ENCODE measurements at regions not wholly inside any gene's neighbourhood (a gene's known extent, or its start where the extent isn't known, plus 50 kb on each side); places are given as distances from the start of the nearest gene placed in this dataset.
"Not testable (repeated sequence)": the region's sequence is repeated elsewhere in the genome, so short reads cannot be mapped to it uniquely, and the experiment has no call there.

- no peak for DNase-seq
Observed at GRCh38 chr6:22349051-22349450, 52.2 kb upstream of the PRL start.

- DNase-seq, result no peak
Observed at GRCh38 chr6:22349528-22349927, 52.7 kb upstream of the PRL start.

DNA sequence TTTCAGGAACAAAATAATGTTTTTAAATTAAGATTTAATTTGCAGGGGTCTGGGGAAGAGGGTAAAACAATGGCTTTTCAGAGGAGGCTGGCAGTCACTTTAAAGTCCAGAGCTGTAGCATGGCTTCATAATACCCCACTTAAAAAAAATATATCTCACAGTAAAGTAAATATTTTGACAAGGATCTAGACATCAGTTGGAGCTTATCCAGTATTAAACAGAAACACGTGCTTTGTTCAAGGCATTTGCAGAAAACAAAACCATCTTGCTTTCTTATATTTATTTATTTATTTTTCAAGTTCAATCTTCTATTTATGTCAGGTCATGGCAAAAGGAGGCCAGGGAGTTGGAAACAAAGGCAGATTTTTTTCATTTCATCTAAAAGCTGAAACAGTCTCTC is 53.3 kb upstream of the PRL start:
- no peak for DNase-seq

GRCh38 chr6:22353101-22353500 is 56.3 kb upstream of the PRL start:
- no peak for DNase-seq

- no peak for DNase-seq
Observed at GRCh38 chr6:22356362-22356940, 59.6 kb upstream of the PRL start.

DNA sequence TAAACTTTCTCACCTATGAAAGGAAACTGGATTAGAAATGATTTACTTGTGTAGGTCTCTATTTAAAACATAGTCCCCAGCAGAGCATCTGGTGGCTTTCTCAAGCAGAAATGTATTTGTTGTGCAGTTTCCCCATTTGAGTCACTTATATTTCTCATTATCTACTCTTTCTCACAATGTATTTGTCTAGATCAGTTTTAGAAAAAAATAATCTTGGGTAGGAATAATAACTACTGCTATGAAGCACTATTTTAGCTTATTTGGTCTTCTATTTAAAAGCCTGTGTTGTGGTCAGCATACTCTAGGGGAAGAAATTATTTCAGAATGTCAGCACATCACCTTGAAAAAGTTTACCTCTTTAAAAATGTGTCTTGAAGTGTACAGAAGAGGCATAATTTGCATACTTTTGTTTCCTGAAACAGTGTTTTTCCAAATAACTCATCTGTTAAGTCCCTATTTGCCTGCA is 60.9 kb upstream of the PRL start:
- DNase-seq, result no peak

GRCh38 chr6:22361576-22361975 is 64.7 kb upstream of the PRL start:
- no peak for DNase-seq

DNA sequence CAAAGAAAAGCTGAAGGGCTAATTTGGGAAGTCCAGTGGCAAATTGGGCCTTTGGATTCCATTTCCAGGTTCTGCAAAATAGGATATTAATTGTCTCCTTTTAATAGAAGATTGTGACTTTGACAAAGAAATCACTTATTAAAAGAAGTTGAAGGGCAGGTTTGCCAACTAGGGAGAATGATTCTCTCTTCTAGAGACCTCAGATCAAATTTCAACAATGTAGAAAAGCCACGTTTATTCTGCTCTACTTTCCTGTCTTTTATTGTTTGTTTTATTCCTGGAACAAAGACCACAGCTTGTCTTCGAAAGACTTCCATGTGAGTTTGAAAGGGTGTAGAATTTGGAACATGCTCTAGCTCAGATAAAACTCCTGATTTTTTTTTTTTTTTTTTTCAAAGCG is 65.5 kb upstream of the PRL start:
- no peak for DNase-seq

GRCh38 chr6:22363166-22363713 is 66.4 kb upstream of the PRL start:
- DNase-seq, result no peak

DNA sequence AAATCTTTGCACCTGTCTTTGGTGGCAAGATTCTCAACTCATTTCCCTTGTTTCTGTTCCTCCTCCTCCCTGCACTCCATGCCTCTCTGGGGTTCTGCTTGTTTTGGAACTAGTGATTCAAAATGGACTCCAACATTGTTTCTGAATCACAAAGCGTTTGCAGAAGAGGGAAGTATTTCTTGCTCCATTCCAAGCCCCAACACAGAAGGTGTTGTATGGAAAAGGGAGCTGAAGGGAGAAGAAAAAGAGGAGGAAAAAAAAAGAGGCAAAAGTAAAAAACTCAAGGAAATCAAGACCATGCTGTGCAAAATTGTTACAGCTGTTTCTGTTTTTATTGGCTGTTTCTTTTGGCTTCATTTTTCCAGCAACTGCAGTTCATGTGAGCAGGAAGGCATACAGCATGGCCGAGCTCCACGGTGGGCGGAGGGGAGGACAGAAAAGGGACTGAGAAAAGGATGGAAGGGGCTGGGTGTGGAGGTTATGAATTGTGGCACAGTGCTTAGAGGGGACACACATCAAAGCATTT is 66.9 kb upstream of the PRL start:
- peak; percentile 56 for DNase-seq

- no peak for DNase-seq
Observed at GRCh38 chr6:22364306-22364705, 67.5 kb upstream of the PRL start.

DNA sequence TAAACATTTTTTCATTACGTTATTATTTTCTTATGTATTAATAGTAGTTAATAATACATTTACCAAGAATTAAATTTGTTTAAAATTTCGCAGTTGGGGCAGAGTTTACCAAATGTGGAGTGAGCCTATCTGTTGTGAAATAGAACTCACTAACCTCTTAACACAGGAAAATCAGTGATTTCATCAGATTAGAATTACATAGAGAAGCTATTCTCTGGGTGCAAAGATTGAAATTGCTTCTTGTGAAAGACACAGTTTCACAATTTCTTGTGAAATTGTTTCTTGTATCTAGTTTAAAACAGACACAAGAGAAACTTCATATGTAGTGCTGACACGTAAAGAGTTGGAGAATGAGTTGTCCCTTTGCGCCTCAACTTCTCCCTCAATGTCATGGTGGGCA is 69.4 kb upstream of the PRL start:
- no peak for DNase-seq

DNA sequence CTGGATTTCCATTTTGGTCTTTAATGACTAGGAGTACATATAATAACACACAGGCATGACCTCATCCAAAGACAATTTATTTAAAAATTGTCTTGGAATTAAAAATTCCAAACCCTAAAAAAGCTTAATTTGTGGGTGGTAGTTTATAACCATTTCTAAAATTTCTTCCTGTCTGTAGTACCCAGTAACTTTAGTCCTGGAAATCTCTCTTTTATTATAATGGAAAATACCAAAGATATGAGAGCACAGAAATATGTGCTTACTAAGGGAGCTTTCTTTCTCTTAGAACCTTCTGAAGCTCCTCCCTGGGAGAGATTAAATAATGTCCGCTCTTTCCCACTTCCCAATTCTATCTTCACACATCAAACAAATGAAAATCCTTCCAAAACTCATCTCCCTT is 70.5 kb upstream of the PRL start:
- DNase-seq, result no peak

DNA sequence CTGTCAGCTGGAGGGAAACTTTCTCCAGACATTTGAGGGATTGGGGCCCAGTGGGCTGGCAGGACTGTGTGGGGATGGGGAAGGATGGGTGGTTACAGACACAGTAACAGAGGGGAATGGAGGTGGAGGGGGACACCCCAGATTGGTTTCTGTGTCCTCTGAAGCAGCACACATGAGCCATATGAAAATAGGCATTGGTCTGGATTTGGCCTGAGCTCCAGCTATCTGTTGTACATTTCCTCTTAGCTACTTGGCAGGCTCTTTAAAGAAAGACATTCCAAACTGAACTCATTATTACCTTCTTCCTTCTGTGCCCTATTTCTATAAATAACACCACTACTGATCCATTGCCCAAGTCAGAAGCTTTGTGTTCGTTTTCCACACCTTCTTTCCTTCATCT is 72.0 kb upstream of the PRL start:
- DNase-seq, result no peak

DNA sequence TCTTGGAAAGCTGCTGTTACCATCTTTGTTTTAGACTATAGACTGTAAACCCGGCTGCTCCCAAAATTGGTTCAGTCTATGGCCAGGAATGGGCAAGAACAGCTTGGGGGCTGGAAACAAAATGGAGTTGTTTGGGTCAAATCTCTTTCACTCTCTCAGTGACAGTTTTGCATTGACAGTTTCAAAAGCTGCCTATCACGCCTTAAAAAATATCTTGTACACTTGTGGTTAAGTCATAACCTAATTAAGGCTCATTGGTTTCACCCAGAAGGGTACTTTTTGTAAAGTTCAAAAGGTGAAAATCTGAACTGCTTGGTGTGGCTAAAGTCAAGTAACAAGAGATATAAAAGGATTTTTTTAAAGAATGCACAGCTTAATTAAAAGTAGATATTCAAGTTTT is 76.1 kb upstream of the PRL start:
- no peak for DNase-seq

GRCh38 chr6:22374950-22375349 is 78.1 kb upstream of the PRL start:
- not testable (repeated sequence) for DNase-seq

DNA sequence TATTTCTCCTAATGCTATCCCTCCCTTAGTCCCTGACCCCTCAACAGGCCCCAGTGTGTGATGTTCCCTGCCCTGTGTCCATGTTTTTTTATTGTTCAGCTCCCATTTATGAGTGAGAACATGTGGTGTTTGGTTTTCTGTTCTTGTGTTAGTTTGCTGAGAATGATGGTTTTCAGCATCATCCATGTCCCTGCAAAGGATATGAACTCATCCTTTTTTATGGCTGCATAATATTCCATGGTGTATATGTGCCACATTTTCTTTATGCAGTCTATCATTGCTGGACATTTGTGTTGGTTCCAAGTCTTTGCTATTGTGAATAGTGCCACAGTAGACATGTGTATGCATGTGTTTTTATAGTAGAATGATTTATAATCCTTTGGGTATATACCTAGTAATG is 79.5 kb upstream of the PRL start:
- DNase-seq, result not testable (repeated sequence)

GRCh38 chr6:22378536-22378935 is 81.7 kb upstream of the PRL start:
- DNase-seq, result not testable (repeated sequence)

DNA sequence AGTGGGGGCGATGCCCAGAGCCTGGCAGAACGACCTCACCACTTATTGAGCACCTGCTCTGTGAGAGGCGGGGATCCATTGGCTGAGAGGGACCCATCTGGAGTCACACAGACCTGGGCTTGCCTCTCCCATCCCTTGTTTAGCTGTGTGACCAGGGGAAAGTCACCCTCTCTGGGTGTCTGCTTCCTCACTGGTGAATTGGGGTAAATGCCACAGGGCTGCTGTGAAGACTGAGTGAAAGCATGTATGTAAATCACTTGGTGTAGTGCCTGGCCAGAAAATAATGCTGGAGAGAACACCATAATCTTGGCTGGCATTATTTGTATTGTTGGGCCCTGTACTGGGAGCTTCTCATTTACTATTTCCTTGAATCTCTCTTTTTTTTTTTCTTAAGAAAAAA is 83.4 kb upstream of the PRL start:
- no peak for DNase-seq

- DNase-seq, result no peak
Observed at GRCh38 chr6:22381845-22382544, 85.2 kb upstream of the PRL start.

DNA sequence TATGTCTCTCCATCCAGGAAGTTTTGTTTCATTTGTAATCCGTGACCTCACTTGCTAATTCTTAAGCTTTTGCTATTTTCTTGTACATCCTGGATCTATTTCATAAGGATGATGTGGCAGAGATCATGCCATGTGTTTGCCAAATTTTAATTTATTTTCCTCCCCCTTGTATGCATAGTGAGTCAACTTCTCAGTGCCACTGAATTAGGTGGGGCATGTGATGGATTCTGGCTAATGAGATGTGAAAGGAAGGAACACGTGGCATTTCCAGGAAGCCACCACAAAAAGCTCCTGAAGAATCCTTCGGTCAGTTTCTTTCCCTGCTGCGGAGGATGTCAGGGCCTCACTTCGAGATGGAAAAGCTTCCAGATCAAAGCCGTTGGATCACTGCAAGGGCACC is 86.2 kb upstream of the PRL start:
- DNase-seq, result no peak

DNA sequence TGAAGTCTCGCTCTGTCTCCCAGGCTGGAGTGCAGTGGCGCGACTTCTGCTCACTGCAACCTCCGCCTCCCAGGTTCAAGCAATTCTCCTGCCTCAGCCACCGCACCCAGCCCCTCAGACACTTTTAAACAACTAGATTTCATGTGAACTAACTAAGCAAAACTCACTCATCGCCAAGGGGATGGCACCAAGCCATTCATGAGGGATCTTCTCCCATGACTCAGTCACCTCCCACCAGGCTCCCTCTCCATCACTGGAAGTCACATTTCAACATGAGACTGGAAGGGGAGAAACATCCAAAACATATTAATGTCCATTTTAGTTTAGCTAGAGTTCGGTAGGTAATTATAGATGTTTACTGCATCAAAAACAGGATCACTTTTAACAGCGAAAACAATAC is 95.9 kb upstream of the PRL start:
- DNase-seq, result no peak

- DNase-seq, result no peak
Observed at GRCh38 chr6:22394691-22395090, 97.9 kb upstream of the PRL start.

DNA sequence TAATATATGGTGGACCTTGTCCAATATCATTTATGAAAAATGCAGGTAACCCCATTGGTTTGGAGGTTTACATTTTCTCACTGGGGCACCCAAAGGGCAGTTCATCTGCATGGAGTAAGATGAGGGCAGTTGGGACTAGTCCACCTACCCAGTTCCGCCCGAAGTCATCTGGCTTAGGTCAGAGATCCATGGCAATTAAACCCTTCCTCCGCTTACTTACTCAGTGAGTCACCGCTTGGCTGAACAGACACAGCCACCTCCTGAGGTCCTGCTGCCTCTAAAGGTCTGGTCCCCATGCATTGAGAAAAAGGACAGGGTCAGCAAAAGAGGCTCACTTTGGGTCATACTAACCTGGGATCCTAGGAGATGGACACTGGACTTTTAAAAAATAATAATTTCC is 102.9 kb upstream of the PRL start:
- no peak for DNase-seq

DNA sequence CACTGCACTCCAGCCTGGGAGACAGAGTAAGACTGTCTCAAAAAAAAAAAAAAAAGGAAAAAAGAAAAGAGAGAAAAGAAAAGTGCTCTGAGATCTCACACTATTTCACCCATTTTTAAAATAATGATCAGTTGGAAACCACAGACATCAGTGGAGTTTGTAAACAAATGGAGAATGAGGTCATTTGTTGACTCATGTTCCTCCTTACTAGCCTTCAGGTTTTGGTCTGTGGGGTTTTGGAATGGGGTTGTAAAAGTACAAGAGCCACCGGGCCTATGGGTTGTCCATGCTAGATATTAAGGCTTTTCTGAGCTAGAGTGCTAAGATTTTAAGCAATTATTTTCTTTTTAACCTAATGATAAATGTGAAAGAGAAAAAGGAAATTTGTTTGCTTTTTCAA is 104.4 kb upstream of the PRL start:
- DNase-seq, result no peak

Data from right forelimb (tissue), 1 donor.